ENCODE measurements at regions not wholly inside any gene's neighbourhood (a gene's known extent, or its start where the extent isn't known, plus 50 kb on each side); places are given as distances from the start of the nearest gene placed in this dataset.

- H3K27ac ChIP-seq (ENCODE audit: low read depth, low read length) = no peak overlapping the region
- peaks cover 6% of the 10 kb centered on the region for H3K4me1 ChIP-seq (ENCODE audit: insufficient read depth, low read length)
- H3K4me2 ChIP-seq (ENCODE audit: insufficient read depth, low read length) = no peak overlapping the region
- no peak for TF ChIP-seq CTCF (IDR thresholded peaks at IDR 0.05; ENCODE audit: extremely low read depth, low read depth, low read length)
- H4K20me1 ChIP-seq (ENCODE audit: insufficient read depth, low read length) = no peaks in the 10 kb centered on the region
- no peaks in the 10 kb centered on the region for H3K79me2 ChIP-seq (ENCODE audit: insufficient read depth, low read length)
- no peak overlapping the region for H3K4me3 ChIP-seq (ENCODE audit: insufficient read depth, low read length)
- no peaks in the 10 kb centered on the region for H3K36me3 ChIP-seq (ENCODE audit: insufficient read depth, low read length)
- H2AFZ ChIP-seq (ENCODE audit: low read length) = no peak overlapping the region
- peaks cover 6% of the 10 kb centered on the region for H3K9me3 ChIP-seq (ENCODE audit: low read depth, low read length)
- H3K27me3 ChIP-seq (ENCODE audit: insufficient read depth, low read length) = peaks cover 34% of the 10 kb centered on the region
- no peak for DNase-seq (ENCODE audit: insufficient read length, low spot score, missing footprints)
Measured at GRCh38 chr16:86359571-86359970, 150.8 kb upstream of the FOXF1 start.

- no peaks in the 10 kb centered on the region for H3K79me2 ChIP-seq (ENCODE audit: insufficient read depth, low read length)
- no peaks in the 10 kb centered on the region for H4K20me1 ChIP-seq (ENCODE audit: insufficient read depth, low read length)
- H3K4me2 ChIP-seq (ENCODE audit: insufficient read depth, low read length) = no peak overlapping the region
- no peak overlapping the region for H3K4me3 ChIP-seq (ENCODE audit: insufficient read depth, low read length)
- H3K9me3 ChIP-seq (ENCODE audit: low read depth, low read length) = no peaks in the 10 kb centered on the region
- H3K4me1 ChIP-seq (ENCODE audit: insufficient read depth, low read length) = peaks cover 6% of the 10 kb centered on the region
- H3K36me3 ChIP-seq (ENCODE audit: insufficient read depth, low read length) = no peaks in the 10 kb centered on the region
- H2AFZ ChIP-seq (ENCODE audit: low read length) = no peak overlapping the region
- DNase-seq (ENCODE audit: insufficient read length, low spot score, missing footprints) = no peak
- no peak for TF ChIP-seq CTCF (IDR thresholded peaks at IDR 0.05; ENCODE audit: extremely low read depth, low read depth, low read length)
- H3K27me3 ChIP-seq (ENCODE audit: insufficient read depth, low read length) = peaks cover 53% of the 10 kb centered on the region
- H3K27ac ChIP-seq (ENCODE audit: low read depth, low read length) = no peak overlapping the region
Measured at GRCh38 chr16:86362155-86362849, 148.0 kb upstream of the FOXF1 start.

GRCh38 chr16:86363057-86363490, 147.3 kb upstream of the FOXF1 start:
- no peak overlapping the region for H2AFZ ChIP-seq (ENCODE audit: low read length)
- no peak overlapping the region for H3K27ac ChIP-seq (ENCODE audit: low read depth, low read length)
- no peaks in the 10 kb centered on the region for H3K36me3 ChIP-seq (ENCODE audit: insufficient read depth, low read length)
- no peaks in the 10 kb centered on the region for H4K20me1 ChIP-seq (ENCODE audit: insufficient read depth, low read length)
- H3K79me2 ChIP-seq (ENCODE audit: insufficient read depth, low read length) = no peaks in the 10 kb centered on the region
- H3K4me2 ChIP-seq (ENCODE audit: insufficient read depth, low read length) = no peak overlapping the region
- no peak for DNase-seq (ENCODE audit: insufficient read length, low spot score, missing footprints)
- TF ChIP-seq CTCF (IDR thresholded peaks at IDR 0.05; ENCODE audit: extremely low read depth, low read depth, low read length) = no peak
- H3K4me3 ChIP-seq (ENCODE audit: insufficient read depth, low read length) = no peak overlapping the region
- H3K27me3 ChIP-seq (ENCODE audit: insufficient read depth, low read length) = peaks cover 58% of the 10 kb centered on the region
- no peaks in the 10 kb centered on the region for H3K9me3 ChIP-seq (ENCODE audit: low read depth, low read length)
- peaks cover 6% of the 10 kb centered on the region for H3K4me1 ChIP-seq (ENCODE audit: insufficient read depth, low read length)

- no peak overlapping the region for H3K27ac ChIP-seq (ENCODE audit: low read depth, low read length)
- DNase-seq (ENCODE audit: insufficient read length, low spot score, missing footprints) = no peak
- no peak for TF ChIP-seq CTCF (IDR thresholded peaks at IDR 0.05; ENCODE audit: extremely low read depth, low read depth, low read length)
Measured at GRCh38 chr16:86363836-86364618, 146.3 kb upstream of the FOXF1 start.

More at GRCh38 chr16:86363836-86364618, 146.3 kb upstream of the FOXF1 start:
- Histone ChIP-seq H4K20me1 (ENCODE audit: insufficient read depth, low read length) (no peaks in the 10 kb centered on the region), H3K4me3 (ENCODE audit: insufficient read depth, low read length) (no peak overlapping the region), H3K79me2 (ENCODE audit: insufficient read depth, low read length) (no peaks in the 10 kb centered on the region), H3K27me3 (ENCODE audit: insufficient read depth, low read length) (peaks cover 53% of the 10 kb centered on the region), H3K4me2 (ENCODE audit: insufficient read depth, low read length) (no peak overlapping the region), H3K9me3 (ENCODE audit: low read depth, low read length) (no peaks in the 10 kb centered on the region), H3K36me3 (ENCODE audit: insufficient read depth, low read length) (no peaks in the 10 kb centered on the region), H2AFZ (ENCODE audit: low read length) (no peak overlapping the region), H3K4me1 (ENCODE audit: insufficient read depth, low read length) (peaks cover 6% of the 10 kb centered on the region)
